Mesendoderm (in vitro differentiated cells): ENCODE measurements at regions not wholly inside any gene's neighbourhood (a gene's known extent, or its start where the extent isn't known, plus 50 kb on each side); places are given as distances from the start of the nearest gene placed in this dataset.

Source experiments
- DNase-seq: peaks from one replicate; pipeline ENCODE4 v3.0.0; 2013
- H2AK5ac ChIP-seq: 2 replicates; pipeline ENCODE4 v1.6.1; 2013; ENCODE audit warnings: low read length, inconsistent platforms
- H2BK120ac ChIP-seq: 2 replicates; pipeline ENCODE4 v1.6.1; 2013; ENCODE audit warnings: low read depth, mild to moderate bottlenecking, low read length, moderate library complexity, mixed read lengths
- H2BK15ac ChIP-seq: replicated peaks from 2 replicates; pipeline ENCODE4 v1.6.1; 2013; ENCODE audit warnings: low read depth, mild to moderate bottlenecking, moderate library complexity
- H2BK5ac ChIP-seq: 2 replicates; pipeline ENCODE4 v1.6.1; 2013; ENCODE audit warnings: low read length, inconsistent platforms
- H3K18ac ChIP-seq: 2 replicates; pipeline ENCODE4 v1.6.1; 2013; ENCODE audit warnings: mild to moderate bottlenecking, low read length, mixed read lengths
- H3K23ac ChIP-seq: one replicate; pipeline ENCODE4 v1.6.1; 2013; ENCODE audit warnings: low read length
- H3K27ac ChIP-seq: 2 replicates; pipeline ENCODE4 v1.5.1; 2013; ENCODE audit warnings: low read depth, mild to moderate bottlenecking, inconsistent platforms, low read length, moderate library complexity
- H3K27me3 ChIP-seq: 2 replicates; pipeline ENCODE4 v1.6.1; 2013; ENCODE audit warnings: low read length, control low read depth, mild to moderate bottlenecking, inconsistent platforms; ENCODE audit not compliant: insufficient read depth, poor library complexity
- H3K36me3 ChIP-seq: 2 replicates; pipeline ENCODE4 v1.6.1; 2013; ENCODE audit warnings: low read length, inconsistent platforms; ENCODE audit not compliant: control insufficient read depth, insufficient read depth
- H3K4ac ChIP-seq: one replicate; pipeline ENCODE4 v1.6.1; 2013; ENCODE audit warnings: low read depth, mild to moderate bottlenecking, low read length, moderate library complexity
- H3K4me1 ChIP-seq: 2 replicates; pipeline ENCODE4 v1.6.1; 2013; ENCODE audit warnings: low read depth, low read length, inconsistent platforms; ENCODE audit not compliant: control insufficient read depth
- H3K4me2 ChIP-seq: 2 replicates; pipeline ENCODE4 v1.6.1; 2013; ENCODE audit warnings: low read length
- H3K4me3 ChIP-seq: 2 replicates; pipeline ENCODE4 v1.5.1; 2013; ENCODE audit warnings: mild to moderate bottlenecking, low read length
- H3K56ac ChIP-seq: one replicate; pipeline ENCODE4 v1.6.1; 2013; ENCODE audit warnings: low read length
- H3K79me1 ChIP-seq: 2 replicates; pipeline ENCODE4 v1.6.1; 2013; ENCODE audit warnings: low read length, inconsistent platforms
- H3K79me2 ChIP-seq: 2 replicates; pipeline ENCODE4 v1.6.1; 2013; ENCODE audit warnings: mild to moderate bottlenecking, low read length; ENCODE audit not compliant: control insufficient read depth, insufficient read depth
- H3K9ac ChIP-seq: 2 replicates; pipeline ENCODE4 v1.6.1; 2013; ENCODE audit warnings: low read length, inconsistent platforms
- H4K5ac ChIP-seq: one replicate; pipeline ENCODE4 v1.6.1; 2013; ENCODE audit warnings: low read length
- H4K8ac ChIP-seq: one replicate; pipeline ENCODE4 v1.6.1; 2013; ENCODE audit warnings: low read depth, mild to moderate bottlenecking, control low read depth, low read length, moderate library complexity
- WGBS: extraction: QIAGEN DNeasy Blood & Tissue Kit; methylation state at CpG from one replicate; pipeline ENCODE4 v1.1.7; 2013; ENCODE audit warnings: low lambda C conversion rate, missing lambda C conversion rate; ENCODE audit not compliant: insufficient coverage; ENCODE audit errors: extremely low coverage; 5-methylcytosine and 5-hydroxymethylcytosine counted together

- H3K79me1 ChIP-seq, result no peaks in the 10 kb centered on the region
- H3K9ac ChIP-seq, result no peak overlapping the region
- H3K4me3 ChIP-seq, result no peak overlapping the region
- no peak overlapping the region for H3K23ac ChIP-seq
- no CpG with 5 or more reads among the region's 1 CpG for WGBS
- H2AK5ac ChIP-seq, result no peak overlapping the region
- no peaks in the 10 kb centered on the region for H3K79me2 ChIP-seq
- no peak overlapping the region for H3K56ac ChIP-seq
- H3K4ac ChIP-seq, result no peak overlapping the region
- H3K36me3 ChIP-seq, result no peaks in the 10 kb centered on the region
- H4K5ac ChIP-seq, result no peak overlapping the region
- H3K27me3 ChIP-seq, result no peaks in the 10 kb centered on the region
- H2BK120ac ChIP-seq, result no peak overlapping the region
- H2BK15ac ChIP-seq, result no peak overlapping the region
- H4K8ac ChIP-seq, result no peak overlapping the region
- H2BK5ac ChIP-seq, result no peak overlapping the region
- DNase-seq, result no peak
- H3K27ac ChIP-seq, result no peak overlapping the region
- no peak overlapping the region for H3K18ac ChIP-seq
- H3K4me1 ChIP-seq, result no peaks in the 10 kb centered on the region
- H3K4me2 ChIP-seq, result no peak overlapping the region
Measured at GRCh38 chr5:163846512-163846911, 341.1 kb downstream of the MAT2B start.

GRCh38 chr5:163855754-163856153 lies 350.3 kb downstream of the MAT2B start:
- H3K79me2 ChIP-seq, result no peaks in the 10 kb centered on the region
- H2AK5ac ChIP-seq, result no peak overlapping the region
- no peak overlapping the region for H3K4me3 ChIP-seq
- no peak overlapping the region for H3K4ac ChIP-seq
- H4K8ac ChIP-seq, result no peak overlapping the region
- no peak for DNase-seq
- no CpG with 5 or more reads among the region's 1 CpG for WGBS
- H3K56ac ChIP-seq, result no peak overlapping the region
- H3K27ac ChIP-seq, result no peak overlapping the region
- H4K5ac ChIP-seq, result no peak overlapping the region
- H3K9ac ChIP-seq, result no peak overlapping the region
- no peaks in the 10 kb centered on the region for H3K36me3 ChIP-seq
- no peak overlapping the region for H3K23ac ChIP-seq
- no peak overlapping the region for H3K18ac ChIP-seq
- no peak overlapping the region for H2BK120ac ChIP-seq
- H3K27me3 ChIP-seq, result no peaks in the 10 kb centered on the region
- no peak overlapping the region for H3K4me2 ChIP-seq
- no peak overlapping the region for H2BK5ac ChIP-seq
- H2BK15ac ChIP-seq, result no peak overlapping the region
- no peaks in the 10 kb centered on the region for H3K79me1 ChIP-seq
- no peaks in the 10 kb centered on the region for H3K4me1 ChIP-seq

GRCh38 chr5:163861670-163862069 lies 356.3 kb downstream of the MAT2B start:
- no peaks in the 10 kb centered on the region for H3K79me1 ChIP-seq
- no peak overlapping the region for H4K5ac ChIP-seq
- H3K36me3 ChIP-seq, result no peaks in the 10 kb centered on the region
- H3K4me1 ChIP-seq, result no peaks in the 10 kb centered on the region
- H2AK5ac ChIP-seq, result no peak overlapping the region
- no peak for DNase-seq
- H2BK5ac ChIP-seq, result no peak overlapping the region
- no peak overlapping the region for H3K23ac ChIP-seq
- no peak overlapping the region for H3K27ac ChIP-seq
- H3K27me3 ChIP-seq, result no peaks in the 10 kb centered on the region
- no peak overlapping the region for H3K9ac ChIP-seq
- H4K8ac ChIP-seq, result no peak overlapping the region
- no peak overlapping the region for H2BK120ac ChIP-seq
- no peak overlapping the region for H3K18ac ChIP-seq
- H2BK15ac ChIP-seq, result no peak overlapping the region
- H3K79me2 ChIP-seq, result no peaks in the 10 kb centered on the region
- no peak overlapping the region for H3K56ac ChIP-seq
- WGBS, result no CpG with 5 or more reads among the region's 3 CpGs
- no peak overlapping the region for H3K4ac ChIP-seq
- H3K4me3 ChIP-seq, result no peak overlapping the region
- no peak overlapping the region for H3K4me2 ChIP-seq

- no peak for DNase-seq
- Histone ChIP-seq H4K5ac (no peak overlapping the region), H3K18ac (no peak overlapping the region), H3K36me3 (no peaks in the 10 kb centered on the region), H3K27me3 (no peaks in the 10 kb centered on the region), H2BK15ac (no peak overlapping the region), H3K4ac (no peak overlapping the region), H3K79me1 (no peaks in the 10 kb centered on the region), H3K23ac (no peak overlapping the region), H2BK5ac (no peak overlapping the region), H4K8ac (no peak overlapping the region), H3K79me2 (no peaks in the 10 kb centered on the region), H3K4me2 (no peak overlapping the region), H2BK120ac (no peak overlapping the region), H3K4me1 (no peaks in the 10 kb centered on the region), H2AK5ac (no peak overlapping the region), H3K56ac (no peak overlapping the region), H3K4me3 (no peak overlapping the region), H3K9ac (no peak overlapping the region), H3K27ac (no peak overlapping the region)
- WGBS, result no CpG with 5 or more reads among the region's 2 CpGs
Measured at GRCh38 chr5:163867324-163867723, 361.9 kb downstream of the MAT2B start.

- no peak overlapping the region for H3K18ac ChIP-seq
- H3K56ac ChIP-seq, result no peak overlapping the region
- no peak overlapping the region for H3K27ac ChIP-seq
- no peak overlapping the region for H3K4ac ChIP-seq
- H4K8ac ChIP-seq, result no peak overlapping the region
- no peak overlapping the region for H3K4me3 ChIP-seq
- H3K9ac ChIP-seq, result no peak overlapping the region
- no peaks in the 10 kb centered on the region for H3K27me3 ChIP-seq
- H3K79me2 ChIP-seq, result no peaks in the 10 kb centered on the region
- no CpG with 5 or more reads among the region's 3 CpGs for WGBS
- no peaks in the 10 kb centered on the region for H3K79me1 ChIP-seq
- no peaks in the 10 kb centered on the region for H3K36me3 ChIP-seq
- no peak overlapping the region for H2BK120ac ChIP-seq
- no peak overlapping the region for H4K5ac ChIP-seq
- no peak overlapping the region for H2AK5ac ChIP-seq
- no peak overlapping the region for H3K23ac ChIP-seq
- H2BK5ac ChIP-seq, result no peak overlapping the region
- H2BK15ac ChIP-seq, result no peak overlapping the region
- no peaks in the 10 kb centered on the region for H3K4me1 ChIP-seq
- no peak for DNase-seq
- H3K4me2 ChIP-seq, result no peak overlapping the region
Measured at GRCh38 chr5:163867738-163868137, 362.3 kb downstream of the MAT2B start.

- H2BK15ac ChIP-seq, result no peak overlapping the region
- no peak for DNase-seq
- H3K9ac ChIP-seq, result no peak overlapping the region
- no peaks in the 10 kb centered on the region for H3K27me3 ChIP-seq
- no peaks in the 10 kb centered on the region for H3K79me2 ChIP-seq
- no CpG with 5 or more reads among the region's 6 CpGs for WGBS
- no peaks in the 10 kb centered on the region for H3K36me3 ChIP-seq
- H3K4me1 ChIP-seq, result no peaks in the 10 kb centered on the region
- H3K56ac ChIP-seq, result no peak overlapping the region
- no peak overlapping the region for H3K4me3 ChIP-seq
- no peak overlapping the region for H2AK5ac ChIP-seq
- H4K8ac ChIP-seq, result no peak overlapping the region
- no peak overlapping the region for H3K4ac ChIP-seq
- H3K4me2 ChIP-seq, result no peak overlapping the region
- H3K27ac ChIP-seq, result no peak overlapping the region
- H4K5ac ChIP-seq, result no peak overlapping the region
- no peak overlapping the region for H3K18ac ChIP-seq
- H2BK120ac ChIP-seq, result no peak overlapping the region
- no peaks in the 10 kb centered on the region for H3K79me1 ChIP-seq
- H2BK5ac ChIP-seq, result no peak overlapping the region
- H3K23ac ChIP-seq, result no peak overlapping the region
Measured at GRCh38 chr5:163869581-163869980, 364.2 kb downstream of the MAT2B start.
